ENCODE measurements at regions not wholly inside any gene's neighbourhood (a gene's known extent, or its start where the extent isn't known, plus 50 kb on each side); places are given as distances from the start of the nearest gene placed in this dataset.

GRCh38 chr3:63167113-63167512 lies 111.0 kb upstream of the SYNPR start:
- DNase-seq (ENCODE audit: low read depth, low spot score), result no peak
- in situ Hi-C loops (cut with HindIII; ENCODE audit: low sequenced_read_pairs), result no loop called here
- H3K4me3 ChIP-seq (ENCODE audit: low read depth, low read length), result no peak overlapping the region
- TF ChIP-seq, protein P1, sequence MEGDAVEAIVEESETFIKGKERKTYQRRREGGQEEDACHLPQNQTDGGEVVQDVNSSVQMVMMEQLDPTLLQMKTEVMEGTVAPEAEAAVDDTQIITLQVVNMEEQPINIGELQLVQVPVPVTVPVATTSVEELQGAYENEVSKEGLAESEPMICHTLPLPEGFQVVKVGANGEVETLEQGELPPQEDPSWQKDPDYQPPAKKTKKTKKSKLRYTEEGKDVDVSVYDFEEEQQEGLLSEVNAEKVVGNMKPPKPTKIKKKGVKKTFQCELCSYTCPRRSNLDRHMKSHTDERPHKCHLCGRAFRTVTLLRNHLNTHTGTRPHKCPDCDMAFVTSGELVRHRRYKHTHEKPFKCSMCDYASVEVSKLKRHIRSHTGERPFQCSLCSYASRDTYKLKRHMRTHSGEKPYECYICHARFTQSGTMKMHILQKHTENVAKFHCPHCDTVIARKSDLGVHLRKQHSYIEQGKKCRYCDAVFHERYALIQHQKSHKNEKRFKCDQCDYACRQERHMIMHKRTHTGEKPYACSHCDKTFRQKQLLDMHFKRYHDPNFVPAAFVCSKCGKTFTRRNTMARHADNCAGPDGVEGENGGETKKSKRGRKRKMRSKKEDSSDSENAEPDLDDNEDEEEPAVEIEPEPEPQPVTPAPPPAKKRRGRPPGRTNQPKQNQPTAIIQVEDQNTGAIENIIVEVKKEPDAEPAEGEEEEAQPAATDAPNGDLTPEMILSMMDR (IDR thresholded peaks at IDR 0.05; ENCODE audit: low read depth, low read length), result no peak

DNA sequence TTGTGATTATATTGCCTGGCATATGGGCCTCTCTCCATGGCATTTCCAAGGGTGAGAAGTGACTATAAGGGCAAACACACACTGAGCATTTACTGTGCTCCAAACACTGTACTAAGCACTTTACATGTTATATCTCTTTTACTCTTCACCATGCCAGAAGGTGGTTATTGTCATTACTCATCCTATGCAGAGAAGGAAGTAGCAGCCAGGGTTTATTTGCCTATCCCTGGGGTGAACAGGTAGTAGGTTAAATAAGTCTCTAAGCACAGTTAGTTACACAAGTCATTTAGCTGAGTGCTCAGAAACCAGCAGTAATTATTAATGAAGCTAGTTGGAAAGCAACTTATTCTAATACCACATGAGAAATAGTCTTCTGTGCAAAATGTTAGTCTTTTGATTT lies 109.9 kb upstream of the SYNPR start:
- in situ Hi-C loops (cut with HindIII; ENCODE audit: low sequenced_read_pairs), result no loop called here
- no peak overlapping the region for H3K4me3 ChIP-seq (ENCODE audit: low read depth, low read length)
- DNase-seq (ENCODE audit: low read depth, low spot score), result no peak
- TF ChIP-seq, protein P1 (IDR thresholded peaks at IDR 0.05; ENCODE audit: low read depth, low read length), result no peak

GRCh38 chr3:63179862-63180522 lies 98.1 kb upstream of the SYNPR start:
- in situ Hi-C loops (cut with HindIII; ENCODE audit: low sequenced_read_pairs), result no loop called here
- no peak overlapping the region for H3K4me3 ChIP-seq (ENCODE audit: low read depth, low read length)
- DNase-seq (ENCODE audit: low read depth, low spot score), result no peak
- TF ChIP-seq, protein P1 (IDR thresholded peaks at IDR 0.05; ENCODE audit: low read depth, low read length), result no peak

GRCh38 chr3:63192248-63192647 lies 85.9 kb upstream of the SYNPR start:
- in situ Hi-C loops (cut with HindIII; ENCODE audit: low sequenced_read_pairs), result no loop called here
- no peak for DNase-seq (ENCODE audit: low read depth, low spot score)
- H3K4me3 ChIP-seq (ENCODE audit: low read depth, low read length), result no peak overlapping the region

GRCh38 chr3:63193647-63194046 lies 84.5 kb upstream of the SYNPR start:
- peak; percentile 40 for DNase-seq (ENCODE audit: low read depth, low spot score)
- in situ Hi-C loops (cut with HindIII; ENCODE audit: low sequenced_read_pairs), result no loop called here
- TF ChIP-seq, protein P1 (IDR thresholded peaks at IDR 0.05; ENCODE audit: low read depth, low read length), result peak; percentile 51

More at GRCh38 chr3:63192248-63192647, 85.9 kb upstream of the SYNPR start:
- TF ChIP-seq, protein P1 (IDR thresholded peaks at IDR 0.05; ENCODE audit: low read depth, low read length), result no peak

GRCh38 chr3:63199606-63200005 lies 78.5 kb upstream of the SYNPR start:
- in situ Hi-C loops (cut with HindIII; ENCODE audit: low sequenced_read_pairs), result no loop called here
- DNase-seq (ENCODE audit: low read depth, low spot score), result no peak
- no peak overlapping the region for H3K4me3 ChIP-seq (ENCODE audit: low read depth, low read length)
- TF ChIP-seq, protein P1 (IDR thresholded peaks at IDR 0.05; ENCODE audit: low read depth, low read length), result no peak

More at GRCh38 chr3:63193647-63194046, 84.5 kb upstream of the SYNPR start:
- H3K4me3 ChIP-seq (ENCODE audit: low read depth, low read length), result no peak overlapping the region

All from astrocyte of the spinal cord (primary cell).